Thyroid gland (tissue), 4 donors: ENCODE measurements at regions not wholly inside any gene's neighbourhood (a gene's known extent, or its start where the extent isn't known, plus 50 kb on each side); places are given as distances from the start of the nearest gene placed in this dataset.

Experiments used
- DNase-seq, 2 donors: peaks; one replicate each; pipeline ENCODE4 v3.0.0-alpha.2; 2019
- H3K27ac ChIP-seq, 3 donors: fragments of 200-600 bp; sonication (generic); 1 replicate in 2 of 3; 2 replicates in 1 of 3; pipeline ENCODE4 v1.5.1; 2016 to 2019; ENCODE audit warnings: mild to moderate bottlenecking in 1 of 3, moderate library complexity in 1 of 3
- H3K27me3 ChIP-seq: fragments of 200-600 bp; sonication (generic); one replicate; pipeline ENCODE4 v1.5.1; 2019
- H3K36me3 ChIP-seq, 2 donors: fragments of 200-600 bp; sonication (generic); one replicate each; pipeline ENCODE4 v1.5.1; 2016 to 2019
- H3K4me1 ChIP-seq, 2 donors: fragments of 200-600 bp; sonication (generic); one replicate each; pipeline ENCODE4 v1.5.1; 2017 to 2019
- H3K4me3 ChIP-seq, 3 donors: fragments of 200-600 bp; sonication (generic); replicated peaks in 1 of 3; 1 replicate in 2 of 3; 2 replicates in 1 of 3; pipeline ENCODE4 v1.5.1; 2016; ENCODE audit warnings: mild to moderate bottlenecking in 1 of 3
- H3K9me3 ChIP-seq: fragments of 200-600 bp; sonication (generic); one replicate; pipeline ENCODE4 v1.5.1; 2017
- POLR2A ChIP-seq, 2 donors: fragments of 450-650 bp; IDR thresholded peaks; one replicate each; pipeline ENCODE4 v1.6.1; 2017; ENCODE audit warnings: antibody characterized with exemption in 2 of 2, mild to moderate bottlenecking in 2 of 2, moderate library complexity in 1 of 2
- WGBS, 2 donors: methylation state at CpG; one replicate each; pipeline ENCODE4 v1.1.5; 2017; 5-methylcytosine and 5-hydroxymethylcytosine counted together
- intact Hi-C: fragments of 100-400 bp; cut with DNase I; formaldehyde crosslinking; loops from one replicate; pipeline ENCODE4 v1.15.1; 2023
- TF ChIP-seq, protein P1 (sequence below), 6 experiments: fragments of 200-600 bp in 3 of 6; fragments of 450-650 bp in 3 of 6; sonication (generic) in 3 of 6; IDR thresholded peaks; one replicate each; pipeline ENCODE4 v1.5.1; 2016 to 2019; ENCODE audit warnings: antibody characterized with exemption in 6 of 6, mild to moderate bottlenecking in 2 of 6, inconsistent platforms in 1 of 6, moderate library complexity in 1 of 6

DNA sequence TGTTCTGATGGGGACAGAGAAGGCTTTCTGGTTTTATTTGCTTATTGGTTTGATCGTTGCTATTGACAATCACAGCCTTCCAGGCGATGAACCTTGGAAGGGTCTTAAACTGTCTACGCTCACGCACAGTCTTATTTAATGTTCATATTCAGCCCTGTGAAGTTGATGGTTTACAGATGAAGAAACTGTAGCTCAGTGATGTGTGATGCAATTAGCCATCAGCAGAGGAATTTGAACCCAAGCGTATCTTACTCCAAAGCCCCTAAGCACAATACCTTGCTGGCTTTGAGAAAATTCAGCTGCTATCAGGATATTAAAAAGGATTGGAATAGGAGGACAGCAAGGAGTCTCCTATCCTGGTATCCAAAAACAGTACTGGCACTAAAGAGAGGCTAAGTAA is 77.1 kb upstream of the CALM2 start:
- Histone ChIP-seq H3K27ac (no peak overlapping the region), H3K4me1 (no peaks in the 10 kb centered on the region), H3K4me3 (no peak overlapping the region), H3K27me3 (no peaks in the 10 kb centered on the region), H3K36me3 (no peaks in the 10 kb centered on the region), H3K9me3 (no peaks in the 10 kb centered on the region)
- 89 to 99% methylated on average over 5 of the region's 5 CpGs for WGBS, 2 donors
- no peak for DNase-seq
- TF ChIP-seq, protein P1, sequence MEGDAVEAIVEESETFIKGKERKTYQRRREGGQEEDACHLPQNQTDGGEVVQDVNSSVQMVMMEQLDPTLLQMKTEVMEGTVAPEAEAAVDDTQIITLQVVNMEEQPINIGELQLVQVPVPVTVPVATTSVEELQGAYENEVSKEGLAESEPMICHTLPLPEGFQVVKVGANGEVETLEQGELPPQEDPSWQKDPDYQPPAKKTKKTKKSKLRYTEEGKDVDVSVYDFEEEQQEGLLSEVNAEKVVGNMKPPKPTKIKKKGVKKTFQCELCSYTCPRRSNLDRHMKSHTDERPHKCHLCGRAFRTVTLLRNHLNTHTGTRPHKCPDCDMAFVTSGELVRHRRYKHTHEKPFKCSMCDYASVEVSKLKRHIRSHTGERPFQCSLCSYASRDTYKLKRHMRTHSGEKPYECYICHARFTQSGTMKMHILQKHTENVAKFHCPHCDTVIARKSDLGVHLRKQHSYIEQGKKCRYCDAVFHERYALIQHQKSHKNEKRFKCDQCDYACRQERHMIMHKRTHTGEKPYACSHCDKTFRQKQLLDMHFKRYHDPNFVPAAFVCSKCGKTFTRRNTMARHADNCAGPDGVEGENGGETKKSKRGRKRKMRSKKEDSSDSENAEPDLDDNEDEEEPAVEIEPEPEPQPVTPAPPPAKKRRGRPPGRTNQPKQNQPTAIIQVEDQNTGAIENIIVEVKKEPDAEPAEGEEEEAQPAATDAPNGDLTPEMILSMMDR (IDR thresholded peaks at IDR 0.05) = no peak
- TF ChIP-seq POLR2A (IDR thresholded peaks at IDR 0.05) = no peak
- intact Hi-C loops = no loop called here

DNA sequence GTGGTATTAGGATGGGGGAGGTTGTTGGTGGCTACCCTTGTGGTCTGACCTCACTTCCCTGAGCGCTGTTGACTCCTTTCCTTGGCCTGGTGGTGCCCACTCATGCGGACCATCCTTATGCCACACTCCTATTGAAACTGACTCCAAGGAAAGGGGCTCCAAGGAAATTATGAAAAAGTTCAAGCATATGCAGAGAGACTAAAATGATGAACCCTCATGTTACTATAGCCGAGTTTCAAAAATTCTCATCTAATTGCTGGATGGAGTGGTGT is 75.0 kb upstream of the CALM2 start:
- WGBS, 2 donors = 80 to 88% methylated on average over 3 of the region's 3 CpGs
- no peaks in the 10 kb centered on the region for H3K4me1 ChIP-seq
- H3K27ac ChIP-seq = no peak overlapping the region
- H3K4me3 ChIP-seq = no peak overlapping the region
- TF ChIP-seq POLR2A (IDR thresholded peaks at IDR 0.05) = no peak
- TF ChIP-seq, protein P1 (IDR thresholded peaks at IDR 0.05) = no peak
- H3K9me3 ChIP-seq = no peaks in the 10 kb centered on the region
- intact Hi-C loops = no loop called here
- no peak for DNase-seq
- H3K36me3 ChIP-seq = no peaks in the 10 kb centered on the region
- no peaks in the 10 kb centered on the region for H3K27me3 ChIP-seq

DNA sequence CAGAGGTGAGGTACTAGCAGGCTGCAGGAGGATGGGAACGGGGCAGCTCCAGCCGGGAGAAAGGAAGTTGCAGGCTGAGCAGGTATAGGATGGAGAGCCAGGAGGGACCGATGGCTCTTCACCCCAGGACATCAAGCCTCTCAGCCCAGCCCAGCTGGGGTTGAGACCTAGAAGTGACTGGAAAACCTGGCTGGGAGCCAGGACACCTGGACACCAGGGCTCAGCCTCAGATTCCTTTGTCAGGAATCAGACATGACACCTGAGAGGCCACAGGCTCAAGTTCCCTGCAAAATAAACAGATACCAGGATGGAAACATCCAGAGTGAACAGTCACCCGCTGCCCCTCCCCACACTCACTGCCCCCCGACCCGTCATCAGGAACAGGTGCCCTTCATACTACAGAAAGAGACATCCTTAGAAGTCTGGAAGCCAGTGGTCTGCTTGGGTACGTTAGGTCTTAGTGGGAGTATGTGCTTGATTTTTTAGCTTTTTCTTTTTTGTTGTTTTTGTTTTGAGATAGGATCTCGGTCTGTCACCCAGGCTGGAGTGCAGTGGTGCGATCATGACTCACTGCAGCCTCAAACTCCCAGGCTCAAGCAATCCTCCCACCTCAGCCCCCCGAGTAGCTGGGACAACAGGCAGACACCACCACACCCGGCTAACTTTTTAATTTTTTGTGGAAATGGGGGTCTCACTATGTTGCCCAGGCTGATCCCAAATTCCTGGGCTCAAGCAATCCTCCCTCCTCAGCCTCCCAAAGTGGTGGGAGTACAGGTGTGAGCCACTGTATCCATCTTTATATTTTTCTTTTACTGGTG is 74.5 kb upstream of the CALM2 start:
- Histone ChIP-seq H3K4me3 (no peak overlapping the region), H3K27ac (no peak overlapping the region), H3K9me3 (no peaks in the 10 kb centered on the region), H3K4me1 (no peaks in the 10 kb centered on the region), H3K36me3 (no peaks in the 10 kb centered on the region), H3K27me3 (no peaks in the 10 kb centered on the region)
- peak; percentile 34 to 40 for DNase-seq
- no peak for TF ChIP-seq POLR2A (IDR thresholded peaks at IDR 0.05)
- TF ChIP-seq, protein P1 (IDR thresholded peaks at IDR 0.05) = no peak
- intact Hi-C loops = no loop called here
- WGBS, 2 donors = 50 to 63% methylated on average over 11 of the region's 11 CpGs

- Histone ChIP-seq H3K4me3 (no peak overlapping the region), H3K36me3 (no peaks in the 10 kb centered on the region), H3K27ac (no peak overlapping the region), H3K27me3 (no peaks in the 10 kb centered on the region), H3K4me1 (no peaks in the 10 kb centered on the region), H3K9me3 (no peaks in the 10 kb centered on the region)
- intact Hi-C loops = no loop called here
- no peak for TF ChIP-seq POLR2A (IDR thresholded peaks at IDR 0.05)
- TF ChIP-seq, protein P1 (IDR thresholded peaks at IDR 0.05) = no peak
- 94% methylated on average over 6 of the region's 6 CpGs for WGBS, 2 donors
- no peak for DNase-seq
These were observed 73.6 kb upstream of the CALM2 start for GRCh38 chr2:47249931-47250330.

- no peaks in the 10 kb centered on the region for H3K27me3 ChIP-seq
- WGBS, 2 donors = 66 to 74% methylated on average over 13 of the region's 13 CpGs
- DNase-seq = no peak
- H3K4me3 ChIP-seq = no peak overlapping the region
- H3K9me3 ChIP-seq = no peaks in the 10 kb centered on the region
- H3K4me1 ChIP-seq = no peaks in the 10 kb centered on the region
- intact Hi-C loops = no loop called here
- TF ChIP-seq POLR2A (IDR thresholded peaks at IDR 0.05) = no peak
- TF ChIP-seq, protein P1 (IDR thresholded peaks at IDR 0.05) = no peak
- H3K36me3 ChIP-seq = no peaks in the 10 kb centered on the region
- H3K27ac ChIP-seq = no peak overlapping the region
These were observed 73.0 kb upstream of the CALM2 start for GRCh38 chr2:47249157-47249900.
